GM23338 (cell line): ENCODE measurements at regions not wholly inside any gene's neighbourhood (a gene's known extent, or its start where the extent isn't known, plus 50 kb on each side); places are given as distances from the start of the nearest gene placed in this dataset.

Experiments used
- ATAC-seq: fragments of 200-7000 bp; cut with Tn5 transposase; 3 replicates; pipeline ENCODE4 v1.9.1; 2020
- DNase-seq: peaks from one replicate; pipeline ENCODE4 v3.0.0-alpha.2; 2015; ENCODE audit warnings: low spot score
- H2AFZ ChIP-seq: fragments of 200-600 bp; sonication (generic); 2 replicates; pipeline ENCODE4 v1.8.0; 2016; ENCODE audit warnings: antibody characterized with exemption, mild to moderate bottlenecking, moderate library complexity
- H3F3A ChIP-seq: fragments of 200-600 bp; sonication (generic); replicated peaks from 2 replicates; pipeline ENCODE4 v1.8.0; 2017; ENCODE audit warnings: antibody characterized with exemption, mixed run types, low read depth
- H3K27ac ChIP-seq: fragments of 200-600 bp; sonication (generic); 2 replicates; pipeline ENCODE4 v1.6.1; 2016; ENCODE audit warnings: low read depth
- H3K27me3 ChIP-seq: fragments of 200-600 bp; sonication (generic); 2 replicates; pipeline ENCODE4 v1.8.0; 2016; ENCODE audit warnings: mild to moderate bottlenecking, mixed run types, moderate library complexity; ENCODE audit not compliant: insufficient read depth
- H3K36me3 ChIP-seq: fragments of 200-600 bp; sonication (generic); 2 replicates; pipeline ENCODE4 v1.8.0; 2016; ENCODE audit warnings: mild to moderate bottlenecking; ENCODE audit not compliant: insufficient read depth
- H3K4me1 ChIP-seq: fragments of 200-600 bp; sonication (generic); 2 replicates; pipeline ENCODE4 v1.8.0; 2016; ENCODE audit warnings: mild to moderate bottlenecking, moderate library complexity; ENCODE audit not compliant: insufficient read depth
- H3K4me2 ChIP-seq: fragments of 200-600 bp; sonication (generic); 2 replicates; pipeline ENCODE4 v1.7.1; 2017; ENCODE audit warnings: mixed run types
- H3K4me3 ChIP-seq: fragments of 200-600 bp; sonication (generic); 2 replicates; pipeline ENCODE4 v1.6.1; 2016; ENCODE audit warnings: mixed run types
- H3K79me2 ChIP-seq: fragments of 200-600 bp; sonication (generic); replicated peaks from 2 replicates; pipeline ENCODE4 v1.8.0; 2017; ENCODE audit warnings: mild to moderate bottlenecking; ENCODE audit not compliant: insufficient read depth
- H3K9me2 ChIP-seq: fragments of 200-600 bp; sonication (generic); 2 replicates; pipeline ENCODE4 v1.8.0; 2017; ENCODE audit not compliant: insufficient read depth
- H4K20me1 ChIP-seq: fragments of 200-600 bp; sonication (generic); replicated peaks from 2 replicates; pipeline ENCODE4 v1.8.0; 2017; ENCODE audit warnings: mild to moderate bottlenecking; ENCODE audit not compliant: insufficient read depth
- H3K27ac Mint-ChIP-seq: 2 replicates; pipeline ENCODE4 v1.8.0; 2020; ENCODE audit warnings: inconsistent platforms, mild to moderate bottlenecking, moderate library complexity, mixed read lengths
- H3K27me3 Mint-ChIP-seq: 3 replicates; pipeline ENCODE4 v1.8.0; 2022; ENCODE audit warnings: low read depth, mild to moderate bottlenecking, moderate library complexity, mixed read lengths, inconsistent platforms; ENCODE audit not compliant: insufficient read depth, poor library complexity
- H3K36me3 Mint-ChIP-seq: 3 replicates; pipeline ENCODE4 v1.8.0; 2021; ENCODE audit warnings: low read depth, mild to moderate bottlenecking, inconsistent platforms, moderate library complexity, mixed read lengths
- H3K4me1 Mint-ChIP-seq: 3 replicates; pipeline ENCODE4 v1.8.0; 2020; ENCODE audit warnings: mild to moderate bottlenecking, inconsistent platforms, mixed read lengths
- H3K4me3 Mint-ChIP-seq: 3 replicates; pipeline ENCODE4 v1.8.0; 2021; ENCODE audit warnings: moderate library complexity, mild to moderate bottlenecking, inconsistent platforms, mixed read lengths
- H3K9me3 Mint-ChIP-seq: 3 replicates; pipeline ENCODE4 v1.8.0; 2020; ENCODE audit warnings: moderate library complexity, mild to moderate bottlenecking, inconsistent platforms, mixed read lengths
- EZH2 ChIP-seq: fragments of 200-600 bp; sonication (generic); IDR thresholded peaks from one replicate; pipeline ENCODE4 v1.8.0; 2017; ENCODE audit warnings: antibody characterized with exemption, mild to moderate bottlenecking, low read depth; ENCODE audit not compliant: unreplicated experiment
- EZH2phosphoT487 ChIP-seq: fragments of 200-600 bp; sonication (generic); IDR thresholded peaks from one replicate; pipeline ENCODE4 v1.8.1; 2018; ENCODE audit warnings: antibody characterized with exemption; ENCODE audit not compliant: unreplicated experiment
- NANOG ChIP-seq: IDR thresholded peaks from 2 replicates; pipeline ENCODE4 v1.6.1; 2016; ENCODE audit warnings: antibody characterized with exemption, borderline replicate concordance
- ZNF331 ChIP-seq: fragments of 250-450 bp; sonication (Bioruptor Pico); IDR thresholded peaks from 2 replicates; pipeline ENCODE4 v1.5.0; 2020; ENCODE audit warnings: low read depth, mild to moderate bottlenecking, moderate library complexity
- TF ChIP-seq, protein P1 (sequence below): IDR thresholded peaks from 2 replicates; pipeline ENCODE4 v1.6.1; 2016; ENCODE audit warnings: antibody characterized with exemption
- TF ChIP-seq, protein P2 (sequence below), 2 experiments: fragments of 200-600 bp in 1 of 2; sonication (generic) in 1 of 2; conservative IDR thresholded peaks; 2 replicates each; pipeline versions ENCODE4 v1.5.1 to v1.6.1; 2016 to 2017; ENCODE audit warnings: antibody characterized with exemption in 2 of 2, low read depth in 2 of 2, mild to moderate bottlenecking in 2 of 2, moderate library complexity in 1 of 2
- TF ChIP-seq, protein P3 (sequence below): IDR thresholded peaks from one replicate; pipeline ENCODE4 v1.6.1; 2018; ENCODE audit warnings: antibody characterized with exemption; ENCODE audit not compliant: unreplicated experiment

DNA sequence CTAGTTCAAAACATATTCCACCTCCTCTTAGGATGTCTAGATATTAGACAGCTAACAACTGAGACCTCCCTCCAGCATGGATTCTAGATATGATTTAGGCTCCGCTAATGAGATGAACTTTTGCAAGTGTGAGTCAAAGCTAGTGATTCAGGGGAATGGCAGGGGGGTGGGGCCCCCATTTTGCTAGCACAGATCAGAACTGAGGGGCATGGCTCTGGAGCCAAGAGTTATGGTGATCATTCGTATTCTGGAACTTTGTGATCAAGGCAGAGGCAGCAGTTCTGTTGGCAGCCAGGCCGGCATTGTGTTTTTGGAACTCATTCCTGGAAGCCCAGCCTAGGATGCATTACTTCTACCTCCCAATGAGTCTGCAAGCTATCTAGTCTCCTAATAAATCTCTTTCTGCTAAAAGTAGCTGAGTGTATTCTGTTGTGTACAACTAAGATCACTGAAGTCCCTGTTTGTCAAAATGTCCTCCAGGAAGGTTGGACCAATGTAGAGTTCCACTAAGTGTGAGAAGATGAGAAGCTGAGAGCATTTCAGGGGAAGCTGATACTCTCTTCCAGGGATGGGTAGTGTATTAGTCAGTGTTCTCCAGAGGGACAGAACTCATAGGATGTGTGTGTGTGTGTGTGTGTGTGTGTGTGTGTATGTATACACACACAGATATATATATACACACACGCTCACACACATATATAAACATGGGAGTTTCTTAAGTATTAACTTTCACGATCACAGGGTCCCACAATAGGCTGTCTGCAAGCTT, 312.7 kb downstream of the TLE3 start:
- no peak overlapping the region for H3K27ac Mint-ChIP-seq
- no peak overlapping the region for H2AFZ ChIP-seq
- no peak for ATAC-seq

DNA sequence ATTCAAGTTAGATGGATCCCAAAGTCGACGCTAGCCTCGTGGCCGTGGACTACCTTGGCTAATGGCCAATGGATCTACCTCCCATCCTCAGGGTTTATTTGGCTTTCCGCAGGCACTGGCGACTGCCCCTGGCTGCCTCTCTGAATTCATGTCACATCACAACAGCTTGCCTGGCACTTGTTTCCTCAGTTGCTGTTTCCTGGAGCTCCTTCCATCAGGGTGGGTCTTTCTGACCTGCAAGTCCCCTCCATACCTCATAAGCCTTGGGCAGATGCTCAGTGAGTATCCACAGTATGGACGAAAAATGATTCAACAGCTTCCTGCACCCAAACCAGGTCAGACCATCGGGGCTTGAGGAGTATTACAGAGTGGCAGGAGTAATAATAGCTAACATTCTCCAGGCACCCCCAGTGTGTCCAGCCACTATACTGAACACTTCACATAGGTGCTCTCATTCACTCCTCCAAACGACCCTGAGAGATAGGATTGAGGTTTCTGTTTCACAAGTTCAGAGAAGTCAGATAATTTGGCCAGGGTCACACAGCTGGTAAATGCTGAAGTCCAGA, 311.5 kb downstream of the TLE3 start:
- Histone ChIP-seq H3K4me2 (no peak overlapping the region), H3K27ac (no peak overlapping the region), H3K27me3 (no peaks in the 10 kb centered on the region), H3K36me3 (no peaks in the 10 kb centered on the region), H4K20me1 (no peaks in the 10 kb centered on the region), H2AFZ (no peak overlapping the region), H3K4me1 (no peaks in the 10 kb centered on the region), H3K79me2 (no peaks in the 10 kb centered on the region), H3K4me3 (no peak overlapping the region), H3K9me2 (no peaks in the 10 kb centered on the region), H3F3A (no peaks in the 10 kb centered on the region)
- peaks cover 7% of the 10 kb centered on the region for H3K27me3 Mint-ChIP-seq
- H3K4me1 Mint-ChIP-seq = peaks cover 4% of the 10 kb centered on the region; the same call in 2 of the 3 replicates
- DNase-seq = no peak
- H3K36me3 Mint-ChIP-seq = no peaks in the 10 kb centered on the region; the same call in 2 of the 3 replicates
- H3K9me3 Mint-ChIP-seq = peaks cover under 1% of the 10 kb centered on the region; the same call in 1 of the 3 replicates
- no peak overlapping the region for H3K27ac Mint-ChIP-seq
- ATAC-seq = no peak
- H3K4me3 Mint-ChIP-seq = no peak overlapping the region
- TF ChIP-seq, protein P1, sequence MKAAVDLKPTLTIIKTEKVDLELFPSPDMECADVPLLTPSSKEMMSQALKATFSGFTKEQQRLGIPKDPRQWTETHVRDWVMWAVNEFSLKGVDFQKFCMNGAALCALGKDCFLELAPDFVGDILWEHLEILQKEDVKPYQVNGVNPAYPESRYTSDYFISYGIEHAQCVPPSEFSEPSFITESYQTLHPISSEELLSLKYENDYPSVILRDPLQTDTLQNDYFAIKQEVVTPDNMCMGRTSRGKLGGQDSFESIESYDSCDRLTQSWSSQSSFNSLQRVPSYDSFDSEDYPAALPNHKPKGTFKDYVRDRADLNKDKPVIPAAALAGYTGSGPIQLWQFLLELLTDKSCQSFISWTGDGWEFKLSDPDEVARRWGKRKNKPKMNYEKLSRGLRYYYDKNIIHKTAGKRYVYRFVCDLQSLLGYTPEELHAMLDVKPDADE = no peak
- TF ChIP-seq, protein P2, sequence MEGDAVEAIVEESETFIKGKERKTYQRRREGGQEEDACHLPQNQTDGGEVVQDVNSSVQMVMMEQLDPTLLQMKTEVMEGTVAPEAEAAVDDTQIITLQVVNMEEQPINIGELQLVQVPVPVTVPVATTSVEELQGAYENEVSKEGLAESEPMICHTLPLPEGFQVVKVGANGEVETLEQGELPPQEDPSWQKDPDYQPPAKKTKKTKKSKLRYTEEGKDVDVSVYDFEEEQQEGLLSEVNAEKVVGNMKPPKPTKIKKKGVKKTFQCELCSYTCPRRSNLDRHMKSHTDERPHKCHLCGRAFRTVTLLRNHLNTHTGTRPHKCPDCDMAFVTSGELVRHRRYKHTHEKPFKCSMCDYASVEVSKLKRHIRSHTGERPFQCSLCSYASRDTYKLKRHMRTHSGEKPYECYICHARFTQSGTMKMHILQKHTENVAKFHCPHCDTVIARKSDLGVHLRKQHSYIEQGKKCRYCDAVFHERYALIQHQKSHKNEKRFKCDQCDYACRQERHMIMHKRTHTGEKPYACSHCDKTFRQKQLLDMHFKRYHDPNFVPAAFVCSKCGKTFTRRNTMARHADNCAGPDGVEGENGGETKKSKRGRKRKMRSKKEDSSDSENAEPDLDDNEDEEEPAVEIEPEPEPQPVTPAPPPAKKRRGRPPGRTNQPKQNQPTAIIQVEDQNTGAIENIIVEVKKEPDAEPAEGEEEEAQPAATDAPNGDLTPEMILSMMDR (conservative IDR thresholded peaks at IDR 0.05; ENCODE audit: low read depth in 2 of 2) = no peak
- no peak for TF ChIP-seq EZH2phosphoT487

More for the DNA sequence above, 312.7 kb downstream of the TLE3 start:
- H3K27ac ChIP-seq = no peak overlapping the region
- Mint-ChIP-seq H3K4me1 (peaks cover 11% of the 10 kb centered on the region), H3K27me3 (peaks cover 4% of the 10 kb centered on the region), H3K4me3 (no peak overlapping the region), H3K36me3 (no peaks in the 10 kb centered on the region), H3K9me3 (no peaks in the 10 kb centered on the region; the same call in 2 of the 3 replicates)
- TF ChIP-seq, protein P3, sequence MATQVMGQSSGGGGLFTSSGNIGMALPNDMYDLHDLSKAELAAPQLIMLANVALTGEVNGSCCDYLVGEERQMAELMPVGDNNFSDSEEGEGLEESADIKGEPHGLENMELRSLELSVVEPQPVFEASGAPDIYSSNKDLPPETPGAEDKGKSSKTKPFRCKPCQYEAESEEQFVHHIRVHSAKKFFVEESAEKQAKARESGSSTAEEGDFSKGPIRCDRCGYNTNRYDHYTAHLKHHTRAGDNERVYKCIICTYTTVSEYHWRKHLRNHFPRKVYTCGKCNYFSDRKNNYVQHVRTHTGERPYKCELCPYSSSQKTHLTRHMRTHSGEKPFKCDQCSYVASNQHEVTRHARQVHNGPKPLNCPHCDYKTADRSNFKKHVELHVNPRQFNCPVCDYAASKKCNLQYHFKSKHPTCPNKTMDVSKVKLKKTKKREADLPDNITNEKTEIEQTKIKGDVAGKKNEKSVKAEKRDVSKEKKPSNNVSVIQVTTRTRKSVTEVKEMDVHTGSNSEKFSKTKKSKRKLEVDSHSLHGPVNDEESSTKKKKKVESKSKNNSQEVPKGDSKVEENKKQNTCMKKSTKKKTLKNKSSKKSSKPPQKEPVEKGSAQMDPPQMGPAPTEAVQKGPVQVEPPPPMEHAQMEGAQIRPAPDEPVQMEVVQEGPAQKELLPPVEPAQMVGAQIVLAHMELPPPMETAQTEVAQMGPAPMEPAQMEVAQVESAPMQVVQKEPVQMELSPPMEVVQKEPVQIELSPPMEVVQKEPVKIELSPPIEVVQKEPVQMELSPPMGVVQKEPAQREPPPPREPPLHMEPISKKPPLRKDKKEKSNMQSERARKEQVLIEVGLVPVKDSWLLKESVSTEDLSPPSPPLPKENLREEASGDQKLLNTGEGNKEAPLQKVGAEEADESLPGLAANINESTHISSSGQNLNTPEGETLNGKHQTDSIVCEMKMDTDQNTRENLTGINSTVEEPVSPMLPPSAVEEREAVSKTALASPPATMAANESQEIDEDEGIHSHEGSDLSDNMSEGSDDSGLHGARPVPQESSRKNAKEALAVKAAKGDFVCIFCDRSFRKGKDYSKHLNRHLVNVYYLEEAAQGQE = no peak
- TF ChIP-seq, protein P2 (conservative IDR thresholded peaks at IDR 0.05; ENCODE audit: low read depth in 2 of 2) = no peak
- TF ChIP-seq ZNF331 (CRISPR knock-in tag) (no peak), NANOG (no peak), EZH2 (no peak)
- H4K20me1 ChIP-seq = no peaks in the 10 kb centered on the region
- no peak overlapping the region for H3K4me2 ChIP-seq
- no peaks in the 10 kb centered on the region for H3K36me3 ChIP-seq
- DNase-seq = no peak
- H3K79me2 ChIP-seq = no peaks in the 10 kb centered on the region
- no peaks in the 10 kb centered on the region for H3K9me2 ChIP-seq
- no peak overlapping the region for H3K4me3 ChIP-seq
- no peaks in the 10 kb centered on the region for H3K27me3 ChIP-seq
- no peaks in the 10 kb centered on the region for H3F3A ChIP-seq
- no peaks in the 10 kb centered on the region for H3K4me1 ChIP-seq
